A549 (cell line): ENCODE measurements at regions not wholly inside any gene's neighbourhood (a gene's known extent, or its start where the extent isn't known, plus 50 kb on each side); places are given as distances from the start of the nearest gene placed in this dataset.

ENCODE experiments used
- ATAC-seq, 2 experiments: fragments of 200-7000 bp in 1 of 2; fragments of >200 bp in 1 of 2; cut with Nextera tagmentation in 1 of 2; cut with Tn5 transposase in 1 of 2; 3 replicates each; pipeline versions ENCODE4 v1.8.0 to v1.9.1; 2018 to 2020; ENCODE audit warnings: mild to moderate bottlenecking in 1 of 2, moderate library complexity in 1 of 2
- CTCF ChIA-PET: fragments of 300-600 bp; sonication (Branson Sonifier 250); formaldehyde crosslinking; extraction: SDS; loops from one replicate; lab custom pipeline; 2021; ENCODE audit warnings: antibody characterized with exemption, inconsistent platforms; lab: Yijun Ruan, JAX
- POLR2A ChIA-PET: fragments of 350-600 bp; formaldehyde crosslinking; extraction: SDS; loops from one replicate; lab custom pipeline; 2021; ENCODE audit warnings: antibody characterized with exemption, inconsistent platforms; lab: Yijun Ruan, JAX
- DNase-seq, 2 experiments: peaks; one replicate each; pipeline versions ENCODE4 v3.0.0 to v3.0.0-alpha.2; 2011 to 2016; ENCODE audit warnings: low read depth in 1 of 2, low spot score in 1 of 2
- FAIRE-seq: peaks from 2 replicates; lab custom pipeline; 2011; peaks lifted over from hg19 to GRCh38; lab: Jason Lieb, UNC
- H3K27ac ChIP-seq, 2 experiments: fragments of >200 bp; sonication (Bioruptor Twin); formaldehyde crosslinking; 3 replicates each; pipeline ENCODE4 v1.5.1; 2016 to 2017
- H3K4me1 ChIP-seq: fragments of >200 bp; sonication (Bioruptor Twin); formaldehyde crosslinking; 3 replicates; pipeline ENCODE4 v1.6.1; 2016
- H3K4me2 ChIP-seq: fragments of >200 bp; sonication (Bioruptor Twin); formaldehyde crosslinking; 3 replicates; pipeline ENCODE4 v1.6.1; 2016
- H3K4me3 ChIP-seq: fragments of >200 bp; sonication (Bioruptor Twin); formaldehyde crosslinking; 3 replicates; pipeline ENCODE4 v1.5.1; 2016
- H3K9me3 ChIP-seq: fragments of >200 bp; sonication (Bioruptor Twin); formaldehyde crosslinking; 3 replicates; pipeline ENCODE4 v1.6.1; 2016
- ATOH8 ChIP-seq: fragments of 250-450 bp; sonication (Bioruptor Pico); IDR thresholded peaks from 2 replicates; pipeline ENCODE4 v1.5.0; 2020; ENCODE audit warnings: low read depth, mild to moderate bottlenecking, moderate library complexity
- BHLHE40 ChIP-seq: IDR thresholded peaks from 2 replicates; pipeline ENCODE4 v1.6.1; 2012; ENCODE audit warnings: low read depth, low read length, inconsistent platforms
- CBX8 ChIP-seq: fragments of 200-600 bp; sonication (generic); IDR thresholded peaks from 2 replicates; pipeline ENCODE4 v1.6.1; 2016
- CEBPB ChIP-seq, 2 experiments: fragments of >200 bp in 1 of 2; sonication (Bioruptor Twin) in 1 of 2; formaldehyde crosslinking in 1 of 2; IDR thresholded peaks; 2 replicates each; pipeline ENCODE4 v1.6.1; 2012 to 2016
- CHD2 ChIP-seq: fragments of 150-350 bp; IDR thresholded peaks from 2 replicates; pipeline ENCODE4 v1.6.1; 2014; ENCODE audit warnings: low read length; ENCODE audit not compliant: partially characterized antibody
- EHMT2 ChIP-seq: fragments of 200-600 bp; sonication (generic); IDR thresholded peaks from 2 replicates; pipeline ENCODE4 v1.6.1; 2016; ENCODE audit warnings: antibody characterized with exemption, low read depth, mild to moderate bottlenecking, moderate library complexity
- ESRRA ChIP-seq: fragments of 150-350 bp; IDR thresholded peaks from 2 replicates; pipeline ENCODE4 v1.6.1; 2014; ENCODE audit warnings: mild to moderate bottlenecking, low read length, borderline replicate concordance
- HDAC2 ChIP-seq: fragments of 200-600 bp; sonication (generic); IDR thresholded peaks from 2 replicates; pipeline ENCODE4 v1.6.1; 2016
- KDM1A ChIP-seq: fragments of 200-600 bp; sonication (generic); IDR thresholded peaks from 2 replicates; pipeline ENCODE4 v1.6.1; 2016; ENCODE audit warnings: low read depth, mild to moderate bottlenecking
- NPAS2 ChIP-seq: fragments of 250-450 bp; sonication (Bioruptor Pico); IDR thresholded peaks from 2 replicates; pipeline ENCODE4 v1.8.0; 2022; ENCODE audit warnings: mild to moderate bottlenecking, moderate library complexity, borderline replicate concordance
- PBX3 ChIP-seq: IDR thresholded peaks from 2 replicates; pipeline ENCODE4 v1.6.1; 2012
- PHF8 ChIP-seq: fragments of 200-600 bp; sonication (generic); IDR thresholded peaks from 2 replicates; pipeline ENCODE4 v1.6.1; 2016; ENCODE audit warnings: low read depth, mild to moderate bottlenecking, antibody characterized with exemption, moderate library complexity, borderline replicate concordance
- POLR2A ChIP-seq: IDR thresholded peaks from 2 replicates; pipeline ENCODE4 v1.6.1; 2012; ENCODE audit warnings: mild to moderate bottlenecking, low read length
- REST ChIP-seq: fragments of 200-600 bp; sonication (generic); IDR thresholded peaks from 2 replicates; pipeline ENCODE4 v1.6.1; 2016; ENCODE audit warnings: antibody characterized with exemption, mild to moderate bottlenecking, moderate library complexity
- SREBF2 ChIP-seq: fragments of 450-650 bp; IDR thresholded peaks from 2 replicates; pipeline ENCODE4 v1.6.1; 2014; ENCODE audit warnings: mild to moderate bottlenecking, moderate library complexity
- TP53 ChIP-seq: fragments of 250-450 bp; sonication (Bioruptor Pico); IDR thresholded peaks from 2 replicates; pipeline ENCODE4 v1.5.0; 2021; ENCODE audit warnings: mild to moderate bottlenecking, moderate library complexity
- USF2 ChIP-seq: fragments of 450-650 bp; IDR thresholded peaks from 2 replicates; pipeline ENCODE4 v1.6.1; 2014; ENCODE audit warnings: antibody characterized with exemption
- ZC3H11A ChIP-seq: fragments of 450-650 bp; IDR thresholded peaks from 2 replicates; pipeline ENCODE4 v1.6.1; 2014; ENCODE audit warnings: antibody characterized with exemption, mild to moderate bottlenecking
- ZFP36 ChIP-seq: fragments of 450-650 bp; IDR thresholded peaks from 2 replicates; pipeline ENCODE4 v1.6.1; 2014; ENCODE audit warnings: borderline replicate concordance; ENCODE audit not compliant: partially characterized antibody
- ZNF302 ChIP-seq: fragments of 250-450 bp; sonication (Bioruptor Pico); IDR thresholded peaks from 2 replicates; pipeline ENCODE4 v1.9.0; 2021; ENCODE audit warnings: inconsistent platforms, mild to moderate bottlenecking, moderate library complexity
- ZSCAN20 ChIP-seq: fragments of 250-450 bp; sonication (Bioruptor Pico); IDR thresholded peaks from 2 replicates; pipeline ENCODE4 v1.8.0; 2022; ENCODE audit warnings: mild to moderate bottlenecking, moderate library complexity
- WGBS: methylation state at CpG from one replicate; pipeline ENCODE4 v1.1.6; 2017; ENCODE audit errors: missing lambda C conversion rate; 5-methylcytosine and 5-hydroxymethylcytosine counted together

- TF ChIP-seq REST (no peak), PBX3 (no peak), CBX8 (no peak), HDAC2 (no peak)
- TF ChIP-seq, all 56 proteins: peak for 0
These were observed 223.7 kb upstream of the PCDH15 start (continued) for GRCh38 chr10:55024713-55025112.

GRCh38 chr10:55019439-55019838 is 218.4 kb upstream of the PCDH15 start:
- no peaks in the 10 kb centered on the region for H3K4me1 ChIP-seq
- FAIRE-seq (no peak), DNase-seq (no peak), ATAC-seq (no peak)
- CTCF ChIA-PET: interaction anchor here (0.6 kb wide), 1 partner anchor 1255 kb away, joined by 4 read pairs; no protein-coding TSS in a partner anchor
- no peak for TF ChIP-seq CHD2
- no peak for TF ChIP-seq CEBPB (IDR thresholded peaks at IDR 0.05)
- TF ChIP-seq ZNF302 (CRISPR knock-in tag): no peak
- no peak for TF ChIP-seq ZFP36
- POLR2A ChIA-PET: no interaction called here
- H3K9me3 ChIP-seq: no peaks in the 10 kb centered on the region
- WGBS: 4% methylated on average over 2 of the region's 2 CpGs
- H3K4me3 ChIP-seq: no peak overlapping the region
- H3K27ac ChIP-seq: no peak overlapping the region
- H3K4me2 ChIP-seq: no peak overlapping the region

- ATAC-seq: no peak
- H3K4me2 ChIP-seq: no peak overlapping the region
- H3K9me3 ChIP-seq: no peaks in the 10 kb centered on the region
- no peaks in the 10 kb centered on the region for H3K4me1 ChIP-seq
- no peak overlapping the region for H3K4me3 ChIP-seq
- POLR2A ChIA-PET: no interaction called here
- no peak for FAIRE-seq
- DNase-seq: no peak
- CTCF ChIA-PET: no interaction called here
- TF ChIP-seq POLR2A: no peak
- H3K27ac ChIP-seq: no peak overlapping the region
These were observed 212.3 kb upstream of the PCDH15 start for GRCh38 chr10:55013318-55013717.

GRCh38 chr10:55002420-55002819 is 201.4 kb upstream of the PCDH15 start:
- FAIRE-seq: no peak
- Histone ChIP-seq H3K4me3 (no peak overlapping the region), H3K4me2 (no peak overlapping the region), H3K4me1 (no peaks in the 10 kb centered on the region), H3K27ac (no peak overlapping the region), H3K9me3 (no peaks in the 10 kb centered on the region)
- CTCF ChIA-PET: no interaction called here
- TF ChIP-seq SREBF2: no peak
- no peak for TF ChIP-seq BHLHE40
- TF ChIP-seq ZSCAN20: no peak
- no peak for TF ChIP-seq TP53 (CRISPR knock-in tag)
- DNase-seq: no peak
- no peak for ATAC-seq
- POLR2A ChIA-PET: no interaction called here

- no peaks in the 10 kb centered on the region for H3K4me1 ChIP-seq
- no peak for DNase-seq
- no peak overlapping the region for H3K4me2 ChIP-seq
- H3K27ac ChIP-seq: no peak overlapping the region
- POLR2A ChIA-PET: no interaction called here
- ATAC-seq: no peak
- H3K4me3 ChIP-seq: no peak overlapping the region
- H3K9me3 ChIP-seq: no peaks in the 10 kb centered on the region
- 0% methylated on average over 1 of the region's 1 CpG for WGBS
- FAIRE-seq: no peak
- CTCF ChIA-PET: no interaction called here
- TF ChIP-seq PHF8 (no peak), KDM1A (no peak), USF2 (no peak), EHMT2 (no peak), PBX3 (no peak), CBX8 (no peak), NPAS2 (no peak), ESRRA (no peak), ZC3H11A (no peak), ATOH8 (no peak)
These were observed 200.4 kb upstream of the PCDH15 start for GRCh38 chr10:55001422-55001821.
